ENCODE measurements at regions not wholly inside any gene's neighbourhood (a gene's known extent, or its start where the extent isn't known, plus 50 kb on each side); places are given as distances from the start of the nearest gene placed in this dataset.

DNA sequence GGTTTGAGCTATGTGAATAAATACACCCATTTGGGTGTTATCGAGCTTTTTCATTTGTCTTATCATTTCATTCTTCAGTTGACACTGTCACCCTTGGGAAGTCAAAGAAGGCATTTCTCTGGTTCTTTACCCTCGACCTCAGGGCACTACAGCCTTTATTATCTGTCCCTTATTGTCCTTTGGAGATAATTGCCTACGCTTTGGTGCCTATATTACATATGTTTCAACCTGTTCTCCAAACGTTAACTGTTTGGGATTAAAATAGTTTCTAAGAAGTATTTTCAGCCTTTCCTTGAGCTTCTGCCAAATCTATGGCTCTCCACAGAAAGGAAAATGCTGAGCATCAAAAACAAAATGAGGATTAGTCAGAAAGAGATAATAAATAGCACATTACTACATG lies 395.4 kb upstream of the ADAMTS9 start:
- TF ChIP-seq ZBED1 (IDR thresholded peaks at IDR 0.05; ENCODE audit: borderline replicate concordance) (no peak), JUNB (IDR thresholded peaks at IDR 0.05) (no peak), JUND (IDR thresholded peaks at IDR 0.05; ENCODE audit: low read depth, low read length) (no peak), POLR2A (IDR thresholded peaks at IDR 0.05; ENCODE audit: low read depth, low read length) (no peak)

Data from GM12878 (cell line).